Gastroesophageal sphincter (tissue), 4 donors: ENCODE measurements at regions not wholly inside any gene's neighbourhood (a gene's known extent, or its start where the extent isn't known, plus 50 kb on each side); places are given as distances from the start of the nearest gene placed in this dataset.

ENCODE experiments used
- ATAC-seq: fragments of 150-250 bp; one replicate; pipeline ENCODE4 v1.9.1; 2016; ENCODE audit warnings: mild to moderate bottlenecking, moderate library complexity
- H3K27ac ChIP-seq, 4 donors: fragments of 200-600 bp; sonication (generic) in 3 of 4; 1 replicate in 3 of 4; 2 replicates in 1 of 4; pipeline ENCODE4 v1.5.1; 2016 to 2019
- H3K27me3 ChIP-seq: fragments of 200-600 bp; sonication (generic); one replicate; pipeline ENCODE4 v1.5.1; 2019
- H3K36me3 ChIP-seq, 2 donors: fragments of 200-600 bp; sonication (generic); one replicate each; pipeline ENCODE4 v1.5.1; 2019; ENCODE audit warnings: control low read depth in 1 of 2
- H3K4me1 ChIP-seq, 3 donors: fragments of 200-600 bp; sonication (generic); 1 replicate in 2 of 3; 2 replicates in 1 of 3; pipeline ENCODE4 v1.5.1; 2016 to 2019; ENCODE audit warnings: control low read depth in 2 of 3
- H3K4me3 ChIP-seq, 2 donors: fragments of 200-600 bp; sonication (generic); one replicate each; pipeline ENCODE4 v1.5.1; 2019; ENCODE audit warnings: mild to moderate bottlenecking in 1 of 2, moderate library complexity in 1 of 2
- H3K9me3 ChIP-seq, 3 donors: fragments of 200-600 bp; sonication (generic); one replicate each; pipeline ENCODE4 v1.5.1; 2017 to 2019; ENCODE audit warnings: control low read depth in 2 of 3
- EP300 ChIP-seq: sonication (generic); formaldehyde crosslinking; IDR thresholded peaks from one replicate; pipeline ENCODE4 v1.6.1; 2017; ENCODE audit warnings: antibody characterized with exemption, mild to moderate bottlenecking
- POLR2A ChIP-seq, 2 donors: fragments of 450-650 bp; IDR thresholded peaks; one replicate each; pipeline ENCODE4 v1.6.1; 2017; ENCODE audit warnings: antibody characterized with exemption in 2 of 2, mild to moderate bottlenecking in 2 of 2, moderate library complexity in 1 of 2
- POLR2AphosphoS5 ChIP-seq: sonication (generic); formaldehyde crosslinking; IDR thresholded peaks from one replicate; pipeline ENCODE4 v1.6.1; 2017; ENCODE audit warnings: antibody characterized with exemption
- WGBS, 2 donors: methylation state at CpG; one replicate each; pipeline ENCODE4 v1.1.5; 2018; ENCODE audit warnings: low coverage in 1 of 2; 5-methylcytosine and 5-hydroxymethylcytosine counted together
- TF ChIP-seq, protein P1 (sequence below), 4 experiments: fragments of 200-600 bp in 2 of 4; fragments of 450-650 bp in 2 of 4; sonication (generic) in 1 of 4; IDR thresholded peaks; one replicate each; pipeline ENCODE4 v1.5.1; 2017 to 2019; ENCODE audit warnings: antibody characterized with exemption in 4 of 4, mild to moderate bottlenecking in 2 of 4, moderate library complexity in 2 of 4

DNA sequence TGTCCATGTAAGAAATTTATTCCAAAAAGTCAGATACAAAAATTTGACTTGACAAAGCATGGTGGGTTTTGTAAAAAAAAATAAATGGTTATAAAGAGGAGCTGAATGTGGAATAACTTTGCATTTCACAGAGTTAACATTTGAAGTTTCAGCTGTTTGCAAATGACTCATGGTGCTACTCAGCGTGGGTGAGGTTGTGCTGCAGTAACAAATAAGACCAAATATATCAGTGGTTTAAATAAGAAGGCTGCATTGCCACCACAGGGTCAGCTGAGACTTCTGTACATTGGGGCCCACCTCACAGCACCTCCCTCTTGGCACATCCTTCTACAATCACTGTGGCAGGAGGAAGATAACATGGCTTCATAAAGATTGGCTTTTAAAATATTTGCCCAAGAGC lies 272.5 kb upstream of the SULF2 start:
- Histone ChIP-seq H3K27me3 (no peaks in the 10 kb centered on the region), H3K4me3 (no peak overlapping the region), H3K36me3 (no peaks in the 10 kb centered on the region), H3K9me3 (peaks cover 0 to 7% (median 0%) of the 10 kb centered on the region in 3 donors), H3K4me1 (no peaks in the 10 kb centered on the region), H3K27ac (no peak overlapping the region)
- WGBS, 2 donors = 85 to 100% methylated on average over 1 of the region's 1 CpG
- ATAC-seq = no peak
- TF ChIP-seq EP300 (no peak), POLR2AphosphoS5 (no peak), POLR2A (IDR thresholded peaks at IDR 0.05) (no peak)
- TF ChIP-seq, protein P1, sequence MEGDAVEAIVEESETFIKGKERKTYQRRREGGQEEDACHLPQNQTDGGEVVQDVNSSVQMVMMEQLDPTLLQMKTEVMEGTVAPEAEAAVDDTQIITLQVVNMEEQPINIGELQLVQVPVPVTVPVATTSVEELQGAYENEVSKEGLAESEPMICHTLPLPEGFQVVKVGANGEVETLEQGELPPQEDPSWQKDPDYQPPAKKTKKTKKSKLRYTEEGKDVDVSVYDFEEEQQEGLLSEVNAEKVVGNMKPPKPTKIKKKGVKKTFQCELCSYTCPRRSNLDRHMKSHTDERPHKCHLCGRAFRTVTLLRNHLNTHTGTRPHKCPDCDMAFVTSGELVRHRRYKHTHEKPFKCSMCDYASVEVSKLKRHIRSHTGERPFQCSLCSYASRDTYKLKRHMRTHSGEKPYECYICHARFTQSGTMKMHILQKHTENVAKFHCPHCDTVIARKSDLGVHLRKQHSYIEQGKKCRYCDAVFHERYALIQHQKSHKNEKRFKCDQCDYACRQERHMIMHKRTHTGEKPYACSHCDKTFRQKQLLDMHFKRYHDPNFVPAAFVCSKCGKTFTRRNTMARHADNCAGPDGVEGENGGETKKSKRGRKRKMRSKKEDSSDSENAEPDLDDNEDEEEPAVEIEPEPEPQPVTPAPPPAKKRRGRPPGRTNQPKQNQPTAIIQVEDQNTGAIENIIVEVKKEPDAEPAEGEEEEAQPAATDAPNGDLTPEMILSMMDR (IDR thresholded peaks at IDR 0.05) = no peak

DNA sequence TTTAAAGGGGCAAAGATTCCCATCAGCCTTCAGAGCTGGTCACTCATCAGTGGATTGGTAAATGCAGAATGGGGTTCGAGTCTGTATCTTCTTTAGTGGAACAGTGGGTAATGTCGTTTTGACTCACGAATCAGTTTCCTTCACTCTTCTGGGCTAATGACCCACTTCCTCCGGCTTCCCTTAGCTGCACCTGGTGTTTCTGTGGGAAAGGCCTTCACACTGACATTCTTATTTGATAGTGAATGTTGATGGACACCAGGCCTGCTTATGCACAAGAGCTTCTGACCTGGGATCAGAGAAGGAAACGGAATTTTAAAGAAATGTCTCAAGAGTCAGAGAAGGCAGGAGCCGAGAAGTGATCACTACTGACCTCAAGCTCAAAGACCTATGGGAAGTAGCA lies 272.0 kb upstream of the SULF2 start:
- TF ChIP-seq POLR2A (IDR thresholded peaks at IDR 0.05) (no peak), EP300 (no peak), POLR2AphosphoS5 (no peak)
- TF ChIP-seq, protein P1 (IDR thresholded peaks at IDR 0.05) = no peak

DNA sequence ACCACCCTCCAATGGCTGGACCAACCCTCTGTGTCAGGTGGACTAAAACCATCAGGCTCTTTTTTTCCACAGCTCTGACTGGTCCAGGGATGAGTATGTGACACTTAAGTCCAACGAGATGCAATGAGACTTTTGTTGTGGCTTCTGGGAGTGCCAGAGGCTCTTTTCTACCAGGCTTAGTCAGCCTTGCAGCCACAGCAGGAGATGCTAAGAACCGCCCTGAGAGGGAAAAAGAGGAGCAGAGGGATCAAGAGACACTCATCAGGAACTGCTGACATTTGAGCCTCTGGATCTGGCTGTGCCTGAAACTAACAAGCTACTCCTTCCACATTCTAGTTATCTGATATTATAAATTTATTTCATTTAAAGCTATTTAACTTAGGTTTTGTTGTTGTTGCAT lies 270.9 kb upstream of the SULF2 start:
- TF ChIP-seq, protein P1 (IDR thresholded peaks at IDR 0.05) = no peak
- TF ChIP-seq POLR2AphosphoS5 = no peak
- TF ChIP-seq EP300 = no peak
- no peak for TF ChIP-seq POLR2A (IDR thresholded peaks at IDR 0.05)
- peaks cover 0 to 10% (median 0%) of the 10 kb centered on the region in 3 donors for H3K9me3 ChIP-seq
- no peaks in the 10 kb centered on the region for H3K36me3 ChIP-seq
- no peaks in the 10 kb centered on the region for H3K27me3 ChIP-seq
- H3K4me1 ChIP-seq = peaks cover 0 to 6% (median 0%) of the 10 kb centered on the region in 3 donors
- no peak overlapping the region for H3K4me3 ChIP-seq
- 79 to 100% methylated on average over 1 to 2 of the region's 2 CpGs for WGBS, 2 donors
- ATAC-seq = no peak
- no peak overlapping the region for H3K27ac ChIP-seq

More for the DNA sequence above, 272.0 kb upstream of the SULF2 start:
- no peaks in the 10 kb centered on the region for H3K36me3 ChIP-seq
- peaks cover 0 to 7% (median 0%) of the 10 kb centered on the region in 3 donors for H3K9me3 ChIP-seq
- no peak overlapping the region for H3K4me3 ChIP-seq
- H3K4me1 ChIP-seq = peaks cover 0 to 4% (median 0%) of the 10 kb centered on the region in 3 donors
- H3K27me3 ChIP-seq = no peaks in the 10 kb centered on the region
- WGBS, 2 donors = 72% methylated on average over 3 to 5 of the region's 6 CpGs
- H3K27ac ChIP-seq = no peak overlapping the region
- ATAC-seq = no peak

DNA sequence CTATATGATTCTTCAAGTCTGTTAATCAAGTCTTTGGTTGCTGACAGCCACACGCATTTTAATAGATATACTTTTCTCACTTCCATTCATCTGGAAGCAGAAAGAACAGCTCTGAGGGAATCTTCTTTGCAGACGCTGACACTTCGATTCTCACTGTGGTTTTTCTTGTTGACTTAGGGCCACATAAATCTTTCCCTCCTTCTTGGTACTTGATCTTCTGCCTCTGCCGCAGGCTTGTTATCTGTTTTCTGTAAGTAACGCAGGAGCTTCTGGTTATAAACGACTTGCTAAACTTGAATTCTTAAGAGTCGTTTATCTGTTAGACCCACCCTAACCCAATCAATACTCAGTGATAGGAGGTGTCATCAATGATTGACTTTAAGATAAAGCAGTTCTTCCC lies 268.8 kb upstream of the SULF2 start:
- Histone ChIP-seq H3K27ac (no peak overlapping the region), H3K4me1 (peaks cover 0 to 6% (median 0%) of the 10 kb centered on the region in 3 donors), H3K9me3 (peaks cover 0 to 17% (median 0%) of the 10 kb centered on the region in 3 donors), H3K36me3 (no peaks in the 10 kb centered on the region), H3K4me3 (no peak overlapping the region), H3K27me3 (no peaks in the 10 kb centered on the region)
- ATAC-seq = no peak
- WGBS, 2 donors = 72 to 86% methylated on average over 4 to 6 of the region's 7 CpGs
- TF ChIP-seq, protein P1 (IDR thresholded peaks at IDR 0.05) = no peak
- TF ChIP-seq POLR2AphosphoS5 (no peak), POLR2A (IDR thresholded peaks at IDR 0.05) (no peak), EP300 (no peak)

DNA sequence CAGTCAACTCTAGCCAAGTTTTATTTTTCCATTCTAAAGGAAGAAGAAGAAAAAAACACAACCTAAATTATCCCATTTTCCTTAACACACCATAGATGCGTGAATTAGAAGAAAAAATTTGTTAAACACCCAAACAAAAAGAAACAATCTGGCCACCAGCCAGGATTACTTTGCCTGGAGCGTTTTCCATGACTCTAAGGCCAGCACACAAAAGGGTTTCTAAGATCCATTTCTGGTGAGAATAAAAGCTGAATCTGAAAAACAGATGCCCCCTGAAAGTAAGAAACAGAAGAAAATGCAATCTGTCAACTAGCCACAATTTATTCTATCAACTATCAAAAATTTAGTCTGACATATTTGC lies 267.2 kb upstream of the SULF2 start:
- ATAC-seq = no peak
- H3K27me3 ChIP-seq = no peaks in the 10 kb centered on the region
- H3K4me1 ChIP-seq = peaks cover 0 to 6% (median 0%) of the 10 kb centered on the region in 3 donors
- H3K4me3 ChIP-seq = no peak overlapping the region
- no peaks in the 10 kb centered on the region for H3K36me3 ChIP-seq
- H3K9me3 ChIP-seq = peaks cover 0 to 10% (median 0%) of the 10 kb centered on the region in 3 donors
- WGBS, 2 donors = 12 to 16% methylated on average over 2 of the region's 2 CpGs
- H3K27ac ChIP-seq = no peak overlapping the region
- TF ChIP-seq POLR2A (IDR thresholded peaks at IDR 0.05) = no peak
- TF ChIP-seq EP300 = no peak
- TF ChIP-seq POLR2AphosphoS5 = no peak
- TF ChIP-seq, protein P1 (IDR thresholded peaks at IDR 0.05) = no peak
